Neuronal stem cell (in vitro differentiated cells): ENCODE measurements at regions not wholly inside any gene's neighbourhood (a gene's known extent, or its start where the extent isn't known, plus 50 kb on each side); places are given as distances from the start of the nearest gene placed in this dataset.

Experiments used
- DNase-seq: peaks from one replicate; pipeline ENCODE4 v3.0.0-alpha.2; 2013; ENCODE audit warnings: low spot score
- H2AFZ ChIP-seq: one replicate; pipeline ENCODE4 v1.6.1; 2013; ENCODE audit warnings: mild to moderate bottlenecking, low read length, inconsistent platforms
- H2AK5ac ChIP-seq: 2 replicates; pipeline ENCODE4 v1.6.1; 2013; ENCODE audit warnings: low read depth, mild to moderate bottlenecking, inconsistent platforms, low read length, moderate library complexity, mixed read lengths
- H2BK120ac ChIP-seq: 2 replicates; pipeline ENCODE4 v1.6.1; 2013; ENCODE audit warnings: low read depth, mild to moderate bottlenecking, inconsistent platforms, low read length, moderate library complexity, mixed read lengths
- H2BK12ac ChIP-seq: one replicate; pipeline ENCODE4 v1.6.1; 2013; ENCODE audit warnings: low read length, inconsistent platforms
- H2BK15ac ChIP-seq: 2 replicates; pipeline ENCODE4 v1.6.1; 2013; ENCODE audit warnings: mild to moderate bottlenecking, low read length, inconsistent platforms, mixed read lengths
- H2BK5ac ChIP-seq: one replicate; pipeline ENCODE4 v1.6.1; 2013; ENCODE audit warnings: inconsistent platforms, mild to moderate bottlenecking, low read length, moderate library complexity
- H3K14ac ChIP-seq: one replicate; pipeline ENCODE4 v1.6.1; 2013; ENCODE audit warnings: low read length, inconsistent platforms
- H3K18ac ChIP-seq: 2 replicates; pipeline ENCODE4 v1.6.1; 2013; ENCODE audit warnings: low read length, inconsistent platforms
- H3K23ac ChIP-seq: 2 replicates; pipeline ENCODE4 v1.6.1; 2013; ENCODE audit warnings: low read depth, mild to moderate bottlenecking, mixed read lengths, low read length, inconsistent platforms; ENCODE audit not compliant: poor library complexity
- H3K27ac ChIP-seq: replicated peaks from 3 replicates; pipeline ENCODE4 v1.5.1; 2013; ENCODE audit warnings: low read length, inconsistent platforms
- H3K27me3 ChIP-seq, 3 experiments: 2 replicates each; pipeline ENCODE4 v1.6.1; 2013; ENCODE audit warnings: low read length in 3 of 3, mild to moderate bottlenecking in 2 of 3, inconsistent platforms in 1 of 3, low read depth in 1 of 3, mixed read lengths in 1 of 3, moderate library complexity in 1 of 3; ENCODE audit not compliant: control insufficient read depth in 3 of 3, insufficient read depth in 3 of 3
- H3K36me3 ChIP-seq, 2 donors: replicated peaks in 1 of 2; 2 replicates each; pipeline ENCODE4 v1.6.1; 2013; ENCODE audit warnings: low read length in 2 of 2; ENCODE audit not compliant: control insufficient read depth in 2 of 2, insufficient read depth in 2 of 2
- H3K4ac ChIP-seq: 2 replicates; pipeline ENCODE4 v1.6.1; 2013; ENCODE audit warnings: inconsistent platforms, mild to moderate bottlenecking, low read length, moderate library complexity
- H3K4me1 ChIP-seq, 2 donors: 1 replicate in 1 of 2; 2 replicates in 1 of 2; pipeline ENCODE4 v1.6.1; 2013; ENCODE audit warnings: low read length in 2 of 2, low read depth in 1 of 2; ENCODE audit not compliant: control insufficient read depth in 2 of 2, insufficient read depth in 1 of 2
- H3K4me2 ChIP-seq: one replicate; pipeline ENCODE4 v1.6.1; 2013; ENCODE audit warnings: mild to moderate bottlenecking, low read length, inconsistent platforms; ENCODE audit not compliant: insufficient read depth, poor library complexity, severe bottlenecking
- H3K4me3 ChIP-seq, 2 donors: 2 replicates each; pipeline ENCODE4 v1.5.1; 2013; ENCODE audit warnings: low read length in 2 of 2, mild to moderate bottlenecking in 2 of 2, inconsistent platforms in 1 of 2, moderate library complexity in 1 of 2
- H3K79me1 ChIP-seq: one replicate; pipeline ENCODE4 v1.6.1; 2013; ENCODE audit warnings: low read depth, mild to moderate bottlenecking, inconsistent platforms, low read length, moderate library complexity
- H3K9ac ChIP-seq: one replicate; pipeline ENCODE4 v1.6.1; 2013; ENCODE audit warnings: mild to moderate bottlenecking, low read depth, low read length, inconsistent platforms; ENCODE audit not compliant: poor library complexity
- H3K9me3 ChIP-seq, 2 donors: replicated peaks in 1 of 2; 2 replicates each; pipeline versions ENCODE3 to v1.6.1; 2013; ENCODE audit warnings: low read length in 2 of 2, mild to moderate bottlenecking in 2 of 2, inconsistent platforms in 1 of 2, low read depth in 1 of 2, mixed read lengths in 1 of 2, moderate library complexity in 1 of 2; ENCODE audit not compliant: control insufficient read depth in 2 of 2, insufficient read depth in 1 of 2
- H4K8ac ChIP-seq: one replicate; pipeline ENCODE4 v1.6.1; 2013; ENCODE audit warnings: low read depth, mild to moderate bottlenecking, inconsistent platforms, low read length, moderate library complexity
- H4K91ac ChIP-seq: one replicate; pipeline ENCODE4 v1.6.1; 2013; ENCODE audit warnings: low read length, low read depth, mild to moderate bottlenecking, inconsistent platforms; ENCODE audit not compliant: poor library complexity
- WGBS, 2 donors: extraction: QIAGEN DNeasy Blood & Tissue Kit; methylation state at CpG; one replicate each; pipeline ENCODE4 v1.1.7; 2013; ENCODE audit warnings: missing lambda C conversion rate in 2 of 2, mixed read lengths in 1 of 2; ENCODE audit not compliant: insufficient read length in 2 of 2, insufficient replicate concordance in 1 of 2; ENCODE audit errors: extremely low coverage in 2 of 2; 5-methylcytosine and 5-hydroxymethylcytosine counted together

DNA sequence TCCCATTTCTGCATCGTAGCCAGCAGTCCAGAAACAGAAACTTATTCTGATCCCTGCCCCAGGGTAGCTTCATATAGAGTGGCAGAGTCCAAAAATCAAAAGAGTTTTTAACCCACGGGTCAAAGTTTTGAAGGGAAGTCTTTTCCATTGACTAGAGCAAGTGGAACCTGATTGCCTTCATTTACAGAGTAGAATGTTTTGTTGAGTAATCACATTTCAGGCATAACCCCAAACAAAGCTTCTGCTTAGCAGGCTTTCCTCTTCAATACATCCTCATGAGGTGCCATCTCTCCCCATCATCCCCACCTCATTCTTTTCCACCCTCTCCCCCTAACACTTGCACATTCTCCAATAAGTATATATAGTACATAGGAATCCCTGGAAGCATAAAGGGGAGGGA is 516.0 kb upstream of the FBXO33 start:
- peaks cover 0 to 3% of the 10 kb centered on the region in 2 donors for H3K4me1 ChIP-seq
- H3K23ac ChIP-seq = no peak overlapping the region
- H3K79me1 ChIP-seq = no peaks in the 10 kb centered on the region
- H2AFZ ChIP-seq = no peak overlapping the region
- H3K14ac ChIP-seq = no peak overlapping the region
- no peak overlapping the region for H2BK5ac ChIP-seq
- H3K27me3 ChIP-seq = no peaks in the 10 kb centered on the region
- H3K27ac ChIP-seq = no peak overlapping the region
- H2BK15ac ChIP-seq = no peak overlapping the region
- no peak overlapping the region for H3K18ac ChIP-seq
- DNase-seq = no peak
- no peak overlapping the region for H4K8ac ChIP-seq
- H3K4me2 ChIP-seq = no peak overlapping the region
- no CpG with 5 or more reads among the region's 2 CpGs for WGBS, 2 donors
- H3K4ac ChIP-seq = no peak overlapping the region
- no peaks in the 10 kb centered on the region for H3K9me3 ChIP-seq
- no peak overlapping the region for H2BK120ac ChIP-seq
- no peak overlapping the region for H3K4me3 ChIP-seq
- no peaks in the 10 kb centered on the region for H3K36me3 ChIP-seq
- H2BK12ac ChIP-seq = no peak overlapping the region
- no peak overlapping the region for H4K91ac ChIP-seq
- no peak overlapping the region for H3K9ac ChIP-seq
- H2AK5ac ChIP-seq = no peak overlapping the region

DNA sequence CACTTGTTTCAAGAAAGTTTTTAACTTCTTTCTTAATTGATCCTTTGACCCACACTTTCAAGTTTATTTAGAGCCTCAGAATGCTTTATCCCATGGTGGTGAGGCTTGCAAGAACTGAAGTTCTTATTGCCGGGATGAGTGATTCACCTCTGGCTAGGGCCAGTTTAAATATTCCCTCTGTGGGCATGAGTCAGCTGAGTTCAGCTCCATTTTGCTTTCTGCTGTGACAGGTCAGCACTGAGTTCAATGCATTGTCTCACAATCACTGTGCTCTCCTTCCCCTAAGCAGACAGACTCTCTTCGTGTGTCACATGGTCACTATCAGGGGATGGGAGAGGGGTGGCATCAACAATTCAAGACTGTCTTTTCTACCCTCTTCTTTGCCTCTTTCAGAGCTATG is 514.6 kb upstream of the FBXO33 start:
- H2AK5ac ChIP-seq = no peak overlapping the region
- H4K91ac ChIP-seq = no peak overlapping the region
- H3K27me3 ChIP-seq = no peaks in the 10 kb centered on the region
- H3K4me2 ChIP-seq = no peak overlapping the region
- H3K4me1 ChIP-seq = peaks cover 0 to 3% of the 10 kb centered on the region in 2 donors
- H2BK120ac ChIP-seq = no peak overlapping the region
- no peak overlapping the region for H3K4me3 ChIP-seq
- no peaks in the 10 kb centered on the region for H3K9me3 ChIP-seq
- no peak overlapping the region for H2BK15ac ChIP-seq
- no peak overlapping the region for H2BK12ac ChIP-seq
- peak overlapping the region; percentile 51 for H2AFZ ChIP-seq
- no peak overlapping the region for H3K23ac ChIP-seq
- H3K14ac ChIP-seq = no peak overlapping the region
- WGBS, 2 donors = no CpG with 5 or more reads among the region's 2 CpGs
- no peak for DNase-seq
- H4K8ac ChIP-seq = no peak overlapping the region
- H3K79me1 ChIP-seq = no peaks in the 10 kb centered on the region
- H2BK5ac ChIP-seq = no peak overlapping the region
- no peak overlapping the region for H3K18ac ChIP-seq
- H3K4ac ChIP-seq = no peak overlapping the region
- H3K27ac ChIP-seq = no peak overlapping the region
- H3K36me3 ChIP-seq = no peaks in the 10 kb centered on the region
- H3K9ac ChIP-seq = no peak overlapping the region

DNA sequence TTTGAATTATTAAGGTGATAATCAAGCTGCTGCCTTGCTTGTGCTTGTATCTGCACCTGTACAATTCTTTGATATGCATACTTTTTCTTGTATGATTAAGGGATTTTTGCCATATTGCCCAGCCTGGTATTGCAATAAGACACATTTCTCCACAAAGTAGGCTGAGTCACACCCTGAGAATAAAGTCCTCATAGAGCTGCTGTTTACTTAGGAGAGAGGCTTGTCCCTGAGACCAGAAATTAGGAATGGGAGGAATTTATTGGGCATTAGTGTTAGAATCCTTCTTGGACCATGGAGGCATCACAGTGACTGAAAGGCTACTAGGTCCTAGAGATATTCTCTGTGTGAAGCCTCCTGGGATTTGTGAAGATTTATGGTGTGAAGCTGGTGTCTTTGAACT is 506.8 kb upstream of the FBXO33 start:
- Histone ChIP-seq H3K36me3 (no peaks in the 10 kb centered on the region), H2BK15ac (no peak overlapping the region), H3K9ac (no peak overlapping the region), H3K27ac (no peak overlapping the region), H2BK120ac (no peak overlapping the region), H3K23ac (no peak overlapping the region), H3K4me1 (no peaks in the 10 kb centered on the region), H4K8ac (no peak overlapping the region), H3K4me3 (no peak overlapping the region), H3K79me1 (no peaks in the 10 kb centered on the region), H3K14ac (no peak overlapping the region), H3K9me3 (no peaks in the 10 kb centered on the region), H3K4ac (no peak overlapping the region), H2BK5ac (no peak overlapping the region), H2BK12ac (no peak overlapping the region), H3K27me3 (no peaks in the 10 kb centered on the region), H4K91ac (no peak overlapping the region), H2AFZ (no peak overlapping the region), H3K4me2 (no peak overlapping the region), H3K18ac (no peak overlapping the region), H2AK5ac (no peak overlapping the region)
- no peak for DNase-seq

DNA sequence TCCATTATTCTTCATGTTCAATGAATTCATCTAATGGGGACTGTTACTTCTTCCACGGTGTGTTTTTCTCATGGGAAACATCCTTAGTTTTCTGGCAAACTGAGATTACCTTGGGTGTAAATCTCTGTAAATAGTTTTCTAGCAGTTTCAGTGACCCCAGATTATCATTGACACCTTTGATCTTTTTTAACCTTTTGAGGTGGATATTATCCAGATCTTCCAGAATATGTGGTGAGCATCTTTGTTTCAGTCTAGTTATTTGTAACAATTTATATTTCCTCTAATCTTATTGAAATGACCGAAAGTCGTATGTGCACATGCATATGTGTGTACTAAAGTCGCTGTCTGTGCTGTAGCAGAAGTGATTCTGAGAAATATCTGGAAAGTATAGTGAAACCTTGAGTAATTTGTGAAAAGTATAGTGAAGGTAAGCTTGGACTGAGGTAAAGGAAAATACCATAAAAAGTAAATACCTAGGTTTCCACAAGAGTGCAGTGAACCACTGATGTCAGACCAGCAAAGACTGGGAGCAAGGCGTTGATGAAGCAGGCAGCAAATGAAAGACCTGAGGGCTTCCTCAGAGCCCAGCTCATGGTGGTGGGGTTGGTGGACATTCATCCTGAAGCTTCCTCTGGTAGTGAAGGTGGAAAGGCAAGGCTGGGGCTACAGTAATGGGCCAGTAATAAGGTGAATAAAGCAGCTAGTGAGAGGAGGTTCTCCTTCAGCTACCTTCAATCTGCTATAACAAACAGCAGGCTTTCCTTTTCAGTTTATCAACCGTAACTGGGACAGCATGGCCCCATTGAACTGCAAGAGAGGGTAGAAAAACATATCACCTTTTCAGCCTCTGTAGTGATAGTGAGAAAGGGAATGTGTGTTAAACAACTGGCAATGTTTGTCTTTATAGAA is 480.2 kb upstream of the FBXO33 start:
- Histone ChIP-seq H3K18ac (no peak overlapping the region), H3K4me1 (peaks cover 0 to 4% of the 10 kb centered on the region in 2 donors), H4K91ac (no peak overlapping the region), H3K23ac (no peak overlapping the region), H3K27me3 (no peaks in the 10 kb centered on the region), H2AK5ac (no peak overlapping the region), H3K36me3 (no peaks in the 10 kb centered on the region), H4K8ac (no peak overlapping the region), H3K9ac (no peak overlapping the region), H3K4me2 (no peak overlapping the region), H2BK5ac (no peak overlapping the region), H3K9me3 (no peaks in the 10 kb centered on the region), H2BK15ac (no peak overlapping the region), H3K79me1 (no peaks in the 10 kb centered on the region), H3K14ac (no peak overlapping the region), H3K4me3 (no peak overlapping the region), H3K27ac (no peak overlapping the region), H3K4ac (no peak overlapping the region), H2BK12ac (no peak overlapping the region), H2AFZ (no peak overlapping the region), H2BK120ac (no peak overlapping the region)
- no peak for DNase-seq
- no CpG with 5 or more reads among the region's 6 CpGs for WGBS, 2 donors
